GM12891 (cell line): ENCODE measurements at regions not wholly inside any gene's neighbourhood (a gene's known extent, or its start where the extent isn't known, plus 50 kb on each side); places are given as distances from the start of the nearest gene placed in this dataset.

Source experiments
- POLR2A ChIP-seq: IDR thresholded peaks from 2 replicates; pipeline ENCODE4 v1.6.1; 2011; ENCODE audit warnings: low read depth, low read length, control low read depth
- POLR2AphosphoS5 ChIP-seq: IDR thresholded peaks from 2 replicates; pipeline ENCODE4 v1.6.1; 2011; ENCODE audit warnings: low read depth, low read length, control low read depth
- TAF1 ChIP-seq: IDR thresholded peaks from 2 replicates; pipeline ENCODE4 v1.6.1; 2011; ENCODE audit warnings: low read depth, low read length, control low read depth

DNA sequence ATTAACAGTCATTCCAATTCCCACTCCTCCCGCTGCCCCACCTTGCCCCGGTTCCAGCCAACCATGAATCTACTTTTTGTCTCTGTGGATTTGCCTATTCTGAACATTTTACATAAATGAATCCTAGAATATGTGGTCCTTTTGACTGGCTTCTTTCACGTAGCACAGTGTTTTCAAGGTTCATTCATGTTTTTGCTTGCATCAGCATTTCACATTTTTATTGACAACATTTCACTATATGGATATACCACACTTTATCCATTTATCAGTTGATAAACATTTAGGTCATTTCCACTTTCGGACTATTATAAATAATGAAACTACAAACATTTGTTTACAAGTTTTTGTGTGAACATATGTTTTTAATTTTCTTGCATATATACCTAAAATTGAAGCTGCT is 182.0 kb downstream of the ZNF248 start:
- no peak for TF ChIP-seq POLR2AphosphoS5
- no peak for TF ChIP-seq TAF1
- no peak for TF ChIP-seq POLR2A
